AG09319 (cell line): ENCODE measurements at regions not wholly inside any gene's neighbourhood (a gene's known extent, or its start where the extent isn't known, plus 50 kb on each side); places are given as distances from the start of the nearest gene placed in this dataset.
"Not testable (repeated sequence)": the region's sequence is repeated elsewhere in the genome, so short reads cannot be mapped to it uniquely, and the experiment has no call there.

ENCODE experiments used
- DNase-seq: peaks from one replicate; pipeline ENCODE4 v3.0.0-alpha.2; 2010; ENCODE audit warnings: low read depth; ENCODE audit errors: extremely low read depth
- TF ChIP-seq, protein P1 (sequence below): IDR thresholded peaks from 2 replicates; pipeline ENCODE4 v1.5.1; 2011; ENCODE audit warnings: low read depth, mild to moderate bottlenecking, inconsistent platforms, low read length, moderate library complexity

DNA sequence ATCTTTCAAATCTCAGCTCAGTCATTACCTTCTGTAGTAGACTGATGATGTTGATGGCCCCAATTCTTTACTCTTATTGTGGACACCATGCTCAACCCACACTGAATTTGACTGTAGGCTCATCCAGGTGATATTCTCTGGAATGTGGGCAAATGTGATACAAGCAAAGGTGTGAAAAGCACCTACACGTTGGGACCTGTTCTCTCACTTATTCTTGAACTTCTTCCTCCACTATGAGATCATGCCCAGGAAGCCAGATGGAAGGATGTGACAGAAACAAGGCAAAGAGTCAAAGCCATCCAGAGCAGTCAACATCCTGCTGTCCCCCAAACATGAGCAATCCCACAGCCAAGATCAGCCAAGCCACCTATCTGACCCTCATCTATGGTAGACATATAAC, 471.2 kb upstream of the UBE2E2 start:
- TF ChIP-seq, protein P1, sequence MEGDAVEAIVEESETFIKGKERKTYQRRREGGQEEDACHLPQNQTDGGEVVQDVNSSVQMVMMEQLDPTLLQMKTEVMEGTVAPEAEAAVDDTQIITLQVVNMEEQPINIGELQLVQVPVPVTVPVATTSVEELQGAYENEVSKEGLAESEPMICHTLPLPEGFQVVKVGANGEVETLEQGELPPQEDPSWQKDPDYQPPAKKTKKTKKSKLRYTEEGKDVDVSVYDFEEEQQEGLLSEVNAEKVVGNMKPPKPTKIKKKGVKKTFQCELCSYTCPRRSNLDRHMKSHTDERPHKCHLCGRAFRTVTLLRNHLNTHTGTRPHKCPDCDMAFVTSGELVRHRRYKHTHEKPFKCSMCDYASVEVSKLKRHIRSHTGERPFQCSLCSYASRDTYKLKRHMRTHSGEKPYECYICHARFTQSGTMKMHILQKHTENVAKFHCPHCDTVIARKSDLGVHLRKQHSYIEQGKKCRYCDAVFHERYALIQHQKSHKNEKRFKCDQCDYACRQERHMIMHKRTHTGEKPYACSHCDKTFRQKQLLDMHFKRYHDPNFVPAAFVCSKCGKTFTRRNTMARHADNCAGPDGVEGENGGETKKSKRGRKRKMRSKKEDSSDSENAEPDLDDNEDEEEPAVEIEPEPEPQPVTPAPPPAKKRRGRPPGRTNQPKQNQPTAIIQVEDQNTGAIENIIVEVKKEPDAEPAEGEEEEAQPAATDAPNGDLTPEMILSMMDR = no peak

GRCh38 chr3:22732641-22733040, 470.5 kb upstream of the UBE2E2 start:
- DNase-seq = no peak
- TF ChIP-seq, protein P1 = no peak

More for the DNA sequence above, 471.2 kb upstream of the UBE2E2 start:
- no peak for DNase-seq

GRCh38 chr3:22734207-22734606, 468.9 kb upstream of the UBE2E2 start:
- DNase-seq = no peak
- TF ChIP-seq, protein P1 = no peak

DNA sequence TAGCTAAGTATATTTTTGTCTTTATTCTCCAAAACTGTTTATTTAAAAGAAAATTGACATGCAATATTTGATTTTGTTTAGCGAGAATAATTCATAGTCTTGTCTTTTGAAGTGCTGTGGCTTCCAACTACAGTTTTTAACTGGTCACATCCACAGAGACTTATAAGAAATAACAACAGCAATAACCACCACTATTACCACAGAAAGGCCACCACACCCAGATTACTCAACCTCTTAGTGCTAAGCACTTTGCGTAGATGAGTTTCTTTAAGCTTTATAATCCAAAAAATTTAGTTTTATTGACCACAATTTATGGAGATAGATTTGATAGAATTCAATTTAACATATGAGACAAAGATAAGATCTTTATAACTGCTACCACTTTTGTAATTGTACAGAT, 468.4 kb upstream of the UBE2E2 start:
- TF ChIP-seq, protein P1 = no peak
- DNase-seq = no peak

GRCh38 chr3:22735373-22735772, 467.8 kb upstream of the UBE2E2 start:
- DNase-seq = no peak
- TF ChIP-seq, protein P1 = no peak

- DNase-seq = not testable (repeated sequence)
Observed at GRCh38 chr3:22743386-22743785, 459.7 kb upstream of the UBE2E2 start.

- TF ChIP-seq, protein P1 = no peak
- DNase-seq = no peak
Observed at GRCh38 chr3:22745321-22745720, 457.8 kb upstream of the UBE2E2 start.

DNA sequence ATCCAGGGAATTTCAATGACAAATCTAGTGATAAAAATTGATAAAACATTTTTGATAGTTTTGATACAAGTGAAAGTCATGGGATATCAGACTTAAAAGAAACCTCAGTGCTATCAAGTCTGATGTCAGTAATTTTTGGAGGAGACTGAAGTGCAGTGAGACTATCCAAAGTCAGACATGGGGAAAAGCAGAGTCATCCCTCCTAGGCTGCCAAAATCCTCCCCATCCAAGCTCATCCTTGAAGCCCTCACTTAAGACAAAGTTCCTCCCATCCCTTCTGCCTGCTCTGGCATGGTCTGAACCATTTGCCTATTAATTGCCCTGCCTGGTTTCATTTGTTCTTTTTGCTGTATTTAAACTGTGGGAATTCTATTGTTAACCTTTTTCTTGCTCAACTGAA, 456.9 kb upstream of the UBE2E2 start:
- DNase-seq = no peak
- TF ChIP-seq, protein P1 = no peak
